ENCODE measurements at regions not wholly inside any gene's neighbourhood (a gene's known extent, or its start where the extent isn't known, plus 50 kb on each side); places are given as distances from the start of the nearest gene placed in this dataset.

- Histone ChIP-seq H3K9me3 (ENCODE audit: control insufficient read depth, insufficient read depth, low read depth, low read length) (no peaks in the 10 kb centered on the region), H2AFZ (ENCODE audit: low read length) (no peak overlapping the region), H3K4me1 (ENCODE audit: control insufficient read depth, extremely low read depth, insufficient read depth, low read length) (no peaks in the 10 kb centered on the region), H4K20me1 (ENCODE audit: control insufficient read depth, extremely low read depth, insufficient read depth, low read length) (no peaks in the 10 kb centered on the region), H3K36me3 (ENCODE audit: control insufficient read depth, insufficient read depth, low read length) (no peaks in the 10 kb centered on the region), H3K27me3 (ENCODE audit: control insufficient read depth, insufficient read depth, low read length) (no peaks in the 10 kb centered on the region), H3K4me2 (ENCODE audit: extremely low read depth, insufficient read depth, low read length) (no peak overlapping the region), H3K9ac (ENCODE audit: insufficient read depth, low read length) (no peak overlapping the region), H3K79me2 (ENCODE audit: control insufficient read depth, insufficient read depth, low read length) (no peaks in the 10 kb centered on the region), H3K27ac (ENCODE audit: insufficient read depth, low read length) (no peak overlapping the region), H3K4me3 (replicated peaks in 1 of 4; ENCODE audit: control extremely low read depth in 1 of 4, insufficient read depth in 1 of 4, low read depth in 3 of 4, low read length in 4 of 4) (no peak overlapping the region)
- DNase-seq (ENCODE audit: low read depth in 2 of 2): no peak
- TF ChIP-seq EZH2 (IDR thresholded peaks at IDR 0.05; ENCODE audit: low read length, missing control alignments) (no peak), CTCF (conservative IDR thresholded peaks at IDR 0.05 in 1 of 2, IDR thresholded peaks at IDR 0.05 in 1 of 2; ENCODE audit: low read depth in 1 of 2, low read length in 2 of 2) (no peak)
Measured at GRCh38 chr2:239820836-239821693, 204.1 kb downstream of the NDUFA10 start.

GRCh38 chr2:239819974-239820555, 205.1 kb downstream of the NDUFA10 start:
- Histone ChIP-seq H3K27me3 (ENCODE audit: control insufficient read depth, insufficient read depth, low read length) (no peaks in the 10 kb centered on the region), H4K20me1 (ENCODE audit: control insufficient read depth, extremely low read depth, insufficient read depth, low read length) (no peaks in the 10 kb centered on the region), H3K4me3 (replicated peaks in 1 of 4; ENCODE audit: control extremely low read depth in 1 of 4, insufficient read depth in 1 of 4, low read depth in 3 of 4, low read length in 4 of 4) (no peak overlapping the region), H3K4me1 (ENCODE audit: control insufficient read depth, extremely low read depth, insufficient read depth, low read length) (no peaks in the 10 kb centered on the region), H3K4me2 (ENCODE audit: extremely low read depth, insufficient read depth, low read length) (no peak overlapping the region), H3K27ac (ENCODE audit: insufficient read depth, low read length) (no peak overlapping the region), H2AFZ (ENCODE audit: low read length) (no peak overlapping the region), H3K9me3 (ENCODE audit: control insufficient read depth, insufficient read depth, low read depth, low read length) (no peaks in the 10 kb centered on the region), H3K36me3 (ENCODE audit: control insufficient read depth, insufficient read depth, low read length) (no peaks in the 10 kb centered on the region), H3K79me2 (ENCODE audit: control insufficient read depth, insufficient read depth, low read length) (no peaks in the 10 kb centered on the region), H3K9ac (ENCODE audit: insufficient read depth, low read length) (no peak overlapping the region)
- peak in 1 of 2 donors; percentile 31 for DNase-seq (ENCODE audit: low read depth in 2 of 2)
- TF ChIP-seq EZH2 (IDR thresholded peaks at IDR 0.05; ENCODE audit: low read length, missing control alignments) (no peak), CTCF (conservative IDR thresholded peaks at IDR 0.05 in 1 of 2, IDR thresholded peaks at IDR 0.05 in 1 of 2; ENCODE audit: low read depth in 1 of 2, low read length in 2 of 2) (no peak)

- no peak for DNase-seq (ENCODE audit: low read depth in 2 of 2)
Measured at GRCh38 chr2:239819091-239819973, 205.8 kb downstream of the NDUFA10 start.

More at GRCh38 chr2:239819091-239819973, 205.8 kb downstream of the NDUFA10 start:
- Histone ChIP-seq H3K27me3 (ENCODE audit: control insufficient read depth, insufficient read depth, low read length) (no peaks in the 10 kb centered on the region), H3K9me3 (ENCODE audit: control insufficient read depth, insufficient read depth, low read depth, low read length) (no peaks in the 10 kb centered on the region), H3K4me3 (replicated peaks in 1 of 4; ENCODE audit: control extremely low read depth in 1 of 4, insufficient read depth in 1 of 4, low read depth in 3 of 4, low read length in 4 of 4) (no peak overlapping the region), H2AFZ (ENCODE audit: low read length) (no peak overlapping the region), H3K79me2 (ENCODE audit: control insufficient read depth, insufficient read depth, low read length) (no peaks in the 10 kb centered on the region), H3K4me1 (ENCODE audit: control insufficient read depth, extremely low read depth, insufficient read depth, low read length) (no peaks in the 10 kb centered on the region), H3K4me2 (ENCODE audit: extremely low read depth, insufficient read depth, low read length) (no peak overlapping the region), H3K27ac (ENCODE audit: insufficient read depth, low read length) (no peak overlapping the region), H3K36me3 (ENCODE audit: control insufficient read depth, insufficient read depth, low read length) (no peaks in the 10 kb centered on the region), H4K20me1 (ENCODE audit: control insufficient read depth, extremely low read depth, insufficient read depth, low read length) (no peaks in the 10 kb centered on the region), H3K9ac (ENCODE audit: insufficient read depth, low read length) (no peak overlapping the region)
- TF ChIP-seq EZH2 (IDR thresholded peaks at IDR 0.05; ENCODE audit: low read length, missing control alignments) (no peak), CTCF (conservative IDR thresholded peaks at IDR 0.05 in 1 of 2, IDR thresholded peaks at IDR 0.05 in 1 of 2; ENCODE audit: low read depth in 1 of 2, low read length in 2 of 2) (no peak)
